ENCODE measurements at regions not wholly inside any gene's neighbourhood (a gene's known extent, or its start where the extent isn't known, plus 50 kb on each side); places are given as distances from the start of the nearest gene placed in this dataset.

DNA sequence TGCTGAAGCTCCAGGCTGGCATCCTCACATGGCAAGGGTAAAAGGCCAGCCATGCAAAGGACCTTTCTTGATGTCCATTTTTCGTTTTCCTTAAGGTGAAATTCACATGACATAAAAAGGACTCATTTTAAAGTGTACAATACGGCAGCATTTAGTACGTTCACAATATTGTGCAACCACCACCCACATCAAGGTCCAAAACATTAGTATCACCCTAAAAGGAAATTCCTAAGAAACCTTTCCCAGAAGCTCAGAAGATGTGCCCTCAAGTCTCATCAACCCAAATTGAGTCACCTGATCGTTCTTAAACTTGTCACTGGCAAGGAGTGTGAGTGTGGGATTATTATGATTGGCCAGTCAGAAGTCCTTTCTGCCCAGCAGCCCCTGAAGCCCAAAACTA lies 250.1 kb downstream of the TLE3 start:
- Histone ChIP-seq H3K9ac (ENCODE audit: low read length) (no peak overlapping the region), H3K4me1 (ENCODE audit: insufficient read depth, low read length, severe bottlenecking) (peaks cover 4% of the 10 kb centered on the region), H3K27ac (ENCODE audit: low read depth, low read length, poor library complexity, severe bottlenecking) (no peak overlapping the region), H3K9me2 (ENCODE audit: low read depth, low read length) (no peaks in the 10 kb centered on the region), H3K36me3 (ENCODE audit: insufficient read depth, low read length) (no peaks in the 10 kb centered on the region; the same call in 1 of the 2 replicates), H3K9me3 (ENCODE audit: low read length) (no peaks in the 10 kb centered on the region; the same call in 1 of the 2 replicates), H3F3A (ENCODE audit: insufficient read depth, low read length) (no peaks in the 10 kb centered on the region), H3K4me2 (ENCODE audit: low read length) (no peak overlapping the region), H4K20me1 (ENCODE audit: insufficient read depth, low read length) (no peaks in the 10 kb centered on the region), H3K79me2 (ENCODE audit: insufficient read depth, low read length) (no peaks in the 10 kb centered on the region), H2AFZ (ENCODE audit: low read length) (no peak overlapping the region), H3K4me3 (ENCODE audit: low read depth, low read length, poor library complexity, severe bottlenecking) (no peak overlapping the region), H3K27me3 (ENCODE audit: insufficient read depth, low read length) (no peaks in the 10 kb centered on the region)
- TF ChIP-seq, protein P1, sequence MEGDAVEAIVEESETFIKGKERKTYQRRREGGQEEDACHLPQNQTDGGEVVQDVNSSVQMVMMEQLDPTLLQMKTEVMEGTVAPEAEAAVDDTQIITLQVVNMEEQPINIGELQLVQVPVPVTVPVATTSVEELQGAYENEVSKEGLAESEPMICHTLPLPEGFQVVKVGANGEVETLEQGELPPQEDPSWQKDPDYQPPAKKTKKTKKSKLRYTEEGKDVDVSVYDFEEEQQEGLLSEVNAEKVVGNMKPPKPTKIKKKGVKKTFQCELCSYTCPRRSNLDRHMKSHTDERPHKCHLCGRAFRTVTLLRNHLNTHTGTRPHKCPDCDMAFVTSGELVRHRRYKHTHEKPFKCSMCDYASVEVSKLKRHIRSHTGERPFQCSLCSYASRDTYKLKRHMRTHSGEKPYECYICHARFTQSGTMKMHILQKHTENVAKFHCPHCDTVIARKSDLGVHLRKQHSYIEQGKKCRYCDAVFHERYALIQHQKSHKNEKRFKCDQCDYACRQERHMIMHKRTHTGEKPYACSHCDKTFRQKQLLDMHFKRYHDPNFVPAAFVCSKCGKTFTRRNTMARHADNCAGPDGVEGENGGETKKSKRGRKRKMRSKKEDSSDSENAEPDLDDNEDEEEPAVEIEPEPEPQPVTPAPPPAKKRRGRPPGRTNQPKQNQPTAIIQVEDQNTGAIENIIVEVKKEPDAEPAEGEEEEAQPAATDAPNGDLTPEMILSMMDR (IDR thresholded peaks at IDR 0.05; ENCODE audit: low read length), result no peak
- no peak for TF ChIP-seq EZH2 (IDR thresholded peaks at IDR 0.05; ENCODE audit: borderline replicate concordance, low read length)

DNA sequence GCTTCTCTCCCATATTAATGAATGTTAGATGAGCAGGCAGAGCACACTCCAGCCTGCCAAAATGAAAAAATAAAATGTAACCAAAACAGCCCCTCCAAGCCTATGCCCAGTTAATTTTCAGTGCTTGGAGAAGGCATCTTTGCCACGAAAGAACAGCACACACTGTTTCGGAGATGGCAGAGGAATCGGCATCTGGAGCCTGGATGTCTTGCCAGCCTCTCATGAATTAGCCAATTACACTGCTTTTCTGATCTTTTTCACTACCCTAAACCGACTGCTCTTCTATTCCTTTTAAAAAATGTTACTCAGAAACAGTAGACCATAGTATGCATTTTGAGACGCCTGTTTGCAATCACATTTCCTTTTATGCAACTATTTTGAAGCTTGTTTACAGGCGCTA lies 249.6 kb downstream of the TLE3 start:
- Histone ChIP-seq H3K4me1 (ENCODE audit: insufficient read depth, low read length, severe bottlenecking) (peaks cover 3% of the 10 kb centered on the region), H3K79me2 (ENCODE audit: insufficient read depth, low read length) (no peaks in the 10 kb centered on the region), H3F3A (ENCODE audit: insufficient read depth, low read length) (no peaks in the 10 kb centered on the region), H3K9me3 (ENCODE audit: low read length) (no peaks in the 10 kb centered on the region; the same call in 1 of the 2 replicates), H3K4me2 (ENCODE audit: low read length) (no peak overlapping the region), H4K20me1 (ENCODE audit: insufficient read depth, low read length) (no peaks in the 10 kb centered on the region), H3K4me3 (ENCODE audit: low read depth, low read length, poor library complexity, severe bottlenecking) (no peak overlapping the region), H3K36me3 (ENCODE audit: insufficient read depth, low read length) (no peaks in the 10 kb centered on the region; the same call in 1 of the 2 replicates), H3K27me3 (ENCODE audit: insufficient read depth, low read length) (no peaks in the 10 kb centered on the region), H3K9ac (ENCODE audit: low read length) (no peak overlapping the region), H2AFZ (ENCODE audit: low read length) (no peak overlapping the region), H3K9me2 (ENCODE audit: low read depth, low read length) (no peaks in the 10 kb centered on the region), H3K27ac (ENCODE audit: low read depth, low read length, poor library complexity, severe bottlenecking) (no peak overlapping the region)
- no peak for TF ChIP-seq EZH2 (IDR thresholded peaks at IDR 0.05; ENCODE audit: borderline replicate concordance, low read length)
- TF ChIP-seq, protein P1 (IDR thresholded peaks at IDR 0.05; ENCODE audit: low read length), result no peak

DNA sequence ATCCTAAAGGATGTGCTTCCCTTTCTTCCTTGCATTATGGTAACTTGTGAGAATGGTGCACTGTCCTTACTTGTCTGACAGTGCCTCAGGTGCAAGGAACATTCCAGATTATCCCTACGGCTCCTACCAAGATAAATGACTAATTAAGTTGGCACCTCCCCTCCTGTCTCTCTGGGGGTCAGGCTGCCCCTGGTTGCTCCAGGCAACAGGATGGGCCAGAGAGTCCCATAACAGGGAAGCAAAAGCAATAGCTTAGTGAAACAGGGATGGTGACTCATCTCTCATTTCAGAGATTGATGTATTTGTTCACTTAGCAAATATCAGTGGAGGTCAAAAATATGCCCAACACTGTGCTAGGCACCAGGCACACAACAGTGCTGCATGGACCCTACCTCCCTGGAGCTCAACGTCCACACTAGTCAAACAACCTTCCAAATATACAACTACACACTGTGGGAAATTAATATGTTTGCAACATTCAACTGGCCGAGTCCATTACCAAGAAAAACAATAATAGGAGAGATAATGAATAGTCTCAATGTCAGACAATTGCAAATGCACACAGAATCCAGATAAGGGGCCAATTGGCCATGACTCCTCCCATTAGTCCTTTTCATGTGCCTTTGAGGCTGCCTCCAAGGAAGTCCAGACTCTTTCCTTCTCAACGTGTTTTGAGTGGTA lies 249.0 kb downstream of the TLE3 start:
- no peak overlapping the region for H3K4me3 ChIP-seq (ENCODE audit: low read depth, low read length, poor library complexity, severe bottlenecking)
- TF ChIP-seq, protein P1 (IDR thresholded peaks at IDR 0.05; ENCODE audit: low read length), result no peak
- no peak for TF ChIP-seq EZH2 (IDR thresholded peaks at IDR 0.05; ENCODE audit: borderline replicate concordance, low read length)

More for the DNA sequence above, 249.0 kb downstream of the TLE3 start:
- no peak overlapping the region for H3K4me2 ChIP-seq (ENCODE audit: low read length)
- H4K20me1 ChIP-seq (ENCODE audit: insufficient read depth, low read length), result no peaks in the 10 kb centered on the region
- no peaks in the 10 kb centered on the region for H3K27me3 ChIP-seq (ENCODE audit: insufficient read depth, low read length)
- no peaks in the 10 kb centered on the region for H3K4me1 ChIP-seq (ENCODE audit: insufficient read depth, low read length, severe bottlenecking)
- no peaks in the 10 kb centered on the region for H3F3A ChIP-seq (ENCODE audit: insufficient read depth, low read length)
- no peak overlapping the region for H3K27ac ChIP-seq (ENCODE audit: low read depth, low read length, poor library complexity, severe bottlenecking)
- H3K36me3 ChIP-seq (ENCODE audit: insufficient read depth, low read length), result no peaks in the 10 kb centered on the region; the same call in 1 of the 2 replicates
- H2AFZ ChIP-seq (ENCODE audit: low read length), result no peak overlapping the region
- H3K9me3 ChIP-seq (ENCODE audit: low read length), result no peaks in the 10 kb centered on the region; the same call in 1 of the 2 replicates
- no peak overlapping the region for H3K9ac ChIP-seq (ENCODE audit: low read length)
- no peaks in the 10 kb centered on the region for H3K9me2 ChIP-seq (ENCODE audit: low read depth, low read length)
- no peaks in the 10 kb centered on the region for H3K79me2 ChIP-seq (ENCODE audit: insufficient read depth, low read length)
